ENCODE measurements at regions not wholly inside any gene's neighbourhood (a gene's known extent, or its start where the extent isn't known, plus 50 kb on each side); places are given as distances from the start of the nearest gene placed in this dataset.

GRCh38 chr21:26758083-26758880 lies 86.9 kb downstream of the ADAMTS1 start:
- H4K20me1 ChIP-seq (ENCODE audit: insufficient read depth, low read length) = no peaks in the 10 kb centered on the region
- H3K9me1 ChIP-seq (ENCODE audit: insufficient read depth, low read length) = no peaks in the 10 kb centered on the region; the same call in 1 of the 2 replicates
- H3K9me3 ChIP-seq (ENCODE audit: control insufficient read depth, insufficient read depth, low read length) = no peaks in the 10 kb centered on the region
- no peak overlapping the region for H3K4me2 ChIP-seq (ENCODE audit: low read depth, low read length)
- H3K18ac ChIP-seq (ENCODE audit: low read depth, low read length) = peak overlapping the region; percentile 82; the same call in 1 of the 2 replicates
- ChIA-PET CTCF (interaction anchor here (0.5 to 1.1 kb wide), 5 partner anchors 11 to 585 kb away, joined by 3 to 6 read pairs (median 3); no protein-coding TSS in a partner anchor), POLR2A (ENCODE audit: unreplicated experiment) (no interaction called here)
- TF ChIP-seq, protein P1, sequence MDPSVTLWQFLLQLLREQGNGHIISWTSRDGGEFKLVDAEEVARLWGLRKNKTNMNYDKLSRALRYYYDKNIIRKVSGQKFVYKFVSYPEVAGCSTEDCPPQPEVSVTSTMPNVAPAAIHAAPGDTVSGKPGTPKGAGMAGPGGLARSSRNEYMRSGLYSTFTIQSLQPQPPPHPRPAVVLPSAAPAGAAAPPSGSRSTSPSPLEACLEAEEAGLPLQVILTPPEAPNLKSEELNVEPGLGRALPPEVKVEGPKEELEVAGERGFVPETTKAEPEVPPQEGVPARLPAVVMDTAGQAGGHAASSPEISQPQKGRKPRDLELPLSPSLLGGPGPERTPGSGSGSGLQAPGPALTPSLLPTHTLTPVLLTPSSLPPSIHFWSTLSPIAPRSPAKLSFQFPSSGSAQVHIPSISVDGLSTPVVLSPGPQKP (IDR thresholded peaks at IDR 0.05; ENCODE audit: borderline replicate concordance, low read depth, low read length) = no peak
- TF ChIP-seq FOS (IDR thresholded peaks at IDR 0.05; ENCODE audit: low read depth, low read length) (no peak), CEBPB (IDR thresholded peaks at IDR 0.05; ENCODE audit: low read depth, low read length) (no peak)
- no peak overlapping the region for H2BK20ac ChIP-seq (ENCODE audit: low read depth, low read length)
- H2AFZ ChIP-seq (replicated peaks; ENCODE audit: low read length, poor library complexity) = no peak overlapping the region
- no peaks in the 10 kb centered on the region for H3K79me1 ChIP-seq (ENCODE audit: low read depth in 1 of 2, low read length in 2 of 2)
- in situ Hi-C loops (cut with MboI; ENCODE audit: low sequenced_read_pairs) = no loop called here
- H2AK5ac ChIP-seq (ENCODE audit: low read depth, low read length) = no peak overlapping the region
- no peaks in the 10 kb centered on the region for H3K36me3 ChIP-seq (ENCODE audit: control insufficient read depth, insufficient read depth, low read length)
- H3K14ac ChIP-seq (replicated peaks; ENCODE audit: low read depth, low read length) = no peak overlapping the region
- WGBS, 2 experiments (ENCODE audit: extremely low coverage in 2 of 2, insufficient read length in 1 of 2) = no CpG with 5 or more reads among the region's 3 CpGs
- H2BK5ac ChIP-seq (ENCODE audit: low read depth, low read length, poor library complexity, severe bottlenecking) = peak overlapping the region; percentile 41
- dilution Hi-C loops (cut with HindIII; ENCODE audit: low sequenced_read_pairs, unreplicated experiment) = no loop called here
- no TSS peak for BruUV-seq (replicated peaks)
- DNase-seq (no peak), ATAC-seq (ENCODE audit: low read depth) (peak; percentile 82)
- no peak overlapping the region for H4K8ac ChIP-seq (ENCODE audit: low read depth in 2 of 2, low read length in 2 of 2)
- H3K4me1 ChIP-seq (ENCODE audit: control insufficient read depth, insufficient read depth, low read length) = no peaks in the 10 kb centered on the region; the same call in 1 of the 2 replicates
- no peak overlapping the region for H3K4me3 ChIP-seq (ENCODE audit: insufficient read depth, low read depth, low read length)
- H3K27ac ChIP-seq (ENCODE audit: insufficient read depth, low read length) = no peak overlapping the region
- no peak overlapping the region for H3K4ac ChIP-seq (ENCODE audit: low read depth, low read length)
- H2AK9ac ChIP-seq (replicated peaks; ENCODE audit: low read depth, low read length, poor library complexity) = no peak overlapping the region
- no peak overlapping the region for H2BK120ac ChIP-seq (ENCODE audit: low read depth, low read length)
- no peak overlapping the region for H2BK15ac ChIP-seq (ENCODE audit: low read depth, low read length)
- H3K56ac ChIP-seq (ENCODE audit: extremely low read depth, insufficient read depth, low read length) = no peak overlapping the region
- peak overlapping the region; percentile 64; the same call in 1 of the 2 replicates for H4K5ac ChIP-seq (ENCODE audit: low read depth, low read length)
- no peak overlapping the region for H3K23ac ChIP-seq (ENCODE audit: low read depth, low read length)
- H4K91ac ChIP-seq (ENCODE audit: insufficient read depth, low read depth, low read length) = no peak overlapping the region
- H3K27me3 ChIP-seq (ENCODE audit: control insufficient read depth, insufficient read depth, low read length) = no peaks in the 10 kb centered on the region
- no peak overlapping the region for H3K9ac ChIP-seq (ENCODE audit: low read depth, low read length)
- intact Hi-C loops (cut with micrococcal nuclease) = no loop called here
